Osteocyte (in vitro differentiated cells): ENCODE measurements at regions not wholly inside any gene's neighbourhood (a gene's known extent, or its start where the extent isn't known, plus 50 kb on each side); places are given as distances from the start of the nearest gene placed in this dataset.

Experiments
- DNase-seq: peaks from one replicate; pipeline ENCODE4 v3.0.0; 2021; ENCODE audit warnings: mixed read lengths; ENCODE audit not compliant: unreplicated experiment; ENCODE audit errors: extremely low spot score
- H3K27ac Mint-ChIP-seq: one replicate; pipeline ENCODE4 v1.8.0; 2021; ENCODE audit warnings: mild to moderate bottlenecking, mixed read lengths; ENCODE audit not compliant: unreplicated experiment
- H3K27me3 Mint-ChIP-seq: one replicate; pipeline ENCODE4 v1.8.0; 2021; ENCODE audit warnings: mixed read lengths; ENCODE audit not compliant: unreplicated experiment
- H3K36me3 Mint-ChIP-seq: one replicate; pipeline ENCODE4 v1.8.0; 2021; ENCODE audit warnings: mixed read lengths; ENCODE audit not compliant: unreplicated experiment
- H3K4me1 Mint-ChIP-seq: one replicate; pipeline ENCODE4 v1.8.0; 2021; ENCODE audit warnings: mixed read lengths; ENCODE audit not compliant: unreplicated experiment
- H3K4me3 Mint-ChIP-seq: one replicate; pipeline ENCODE4 v1.8.0; 2021; ENCODE audit warnings: mild to moderate bottlenecking, moderate library complexity, mixed read lengths; ENCODE audit not compliant: unreplicated experiment
- H3K9me3 Mint-ChIP-seq: one replicate; pipeline ENCODE4 v1.8.0; 2021; ENCODE audit warnings: mixed read lengths; ENCODE audit not compliant: unreplicated experiment
- TF ChIP-seq, protein P1 (sequence below): fragments of 200-600 bp; sonication (generic); IDR thresholded peaks from 2 replicates; pipeline ENCODE4 v1.5.0; 2021; ENCODE audit warnings: antibody characterized with exemption, mild to moderate bottlenecking, moderate library complexity

DNA sequence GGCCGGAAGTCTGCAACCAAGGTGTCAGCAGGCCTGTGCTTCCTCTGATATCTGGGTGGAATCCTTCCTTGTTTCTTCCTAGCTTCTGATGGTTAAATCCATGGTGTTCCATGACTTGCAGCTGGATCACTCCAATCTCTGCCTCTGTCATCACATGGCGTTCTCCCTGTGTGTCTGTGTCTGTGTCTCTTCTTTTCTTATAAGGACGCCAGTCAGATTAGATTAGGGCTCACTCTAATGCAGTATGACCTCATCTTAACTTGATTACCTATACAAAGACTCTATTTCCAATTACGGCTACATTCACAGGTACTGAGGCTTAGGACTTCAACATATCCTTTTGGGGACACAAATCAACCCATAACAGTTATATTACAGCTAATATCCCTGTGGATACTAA, 70.3 kb upstream of the FAM3C start:
- Mint-ChIP-seq H3K9me3 (no peaks in the 10 kb centered on the region), H3K36me3 (no peaks in the 10 kb centered on the region), H3K4me3 (no peak overlapping the region), H3K4me1 (no peaks in the 10 kb centered on the region), H3K27ac (no peak overlapping the region), H3K27me3 (no peaks in the 10 kb centered on the region)
- TF ChIP-seq, protein P1, sequence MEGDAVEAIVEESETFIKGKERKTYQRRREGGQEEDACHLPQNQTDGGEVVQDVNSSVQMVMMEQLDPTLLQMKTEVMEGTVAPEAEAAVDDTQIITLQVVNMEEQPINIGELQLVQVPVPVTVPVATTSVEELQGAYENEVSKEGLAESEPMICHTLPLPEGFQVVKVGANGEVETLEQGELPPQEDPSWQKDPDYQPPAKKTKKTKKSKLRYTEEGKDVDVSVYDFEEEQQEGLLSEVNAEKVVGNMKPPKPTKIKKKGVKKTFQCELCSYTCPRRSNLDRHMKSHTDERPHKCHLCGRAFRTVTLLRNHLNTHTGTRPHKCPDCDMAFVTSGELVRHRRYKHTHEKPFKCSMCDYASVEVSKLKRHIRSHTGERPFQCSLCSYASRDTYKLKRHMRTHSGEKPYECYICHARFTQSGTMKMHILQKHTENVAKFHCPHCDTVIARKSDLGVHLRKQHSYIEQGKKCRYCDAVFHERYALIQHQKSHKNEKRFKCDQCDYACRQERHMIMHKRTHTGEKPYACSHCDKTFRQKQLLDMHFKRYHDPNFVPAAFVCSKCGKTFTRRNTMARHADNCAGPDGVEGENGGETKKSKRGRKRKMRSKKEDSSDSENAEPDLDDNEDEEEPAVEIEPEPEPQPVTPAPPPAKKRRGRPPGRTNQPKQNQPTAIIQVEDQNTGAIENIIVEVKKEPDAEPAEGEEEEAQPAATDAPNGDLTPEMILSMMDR = no peak
- no peak for DNase-seq

DNA sequence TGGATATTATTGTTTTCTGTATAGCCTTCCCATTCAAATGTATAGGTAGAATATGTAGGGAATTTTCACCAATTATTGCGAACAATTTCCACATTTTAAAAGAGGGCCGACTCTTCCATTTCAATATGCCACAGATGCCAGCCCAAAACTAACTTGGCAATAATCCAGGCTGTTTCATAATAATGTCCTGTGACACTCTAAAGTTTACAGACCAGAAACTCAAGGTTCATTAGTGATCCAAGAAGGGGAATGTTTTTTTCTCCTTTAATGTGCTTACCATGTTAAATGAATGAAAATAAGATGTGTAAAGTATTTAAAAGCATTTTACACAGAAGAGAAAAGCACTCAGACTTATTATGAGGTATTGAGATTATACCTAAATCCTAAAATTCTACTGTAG, 63.0 kb upstream of the FAM3C start:
- Mint-ChIP-seq H3K27ac (no peak overlapping the region), H3K4me3 (no peak overlapping the region)

DNA sequence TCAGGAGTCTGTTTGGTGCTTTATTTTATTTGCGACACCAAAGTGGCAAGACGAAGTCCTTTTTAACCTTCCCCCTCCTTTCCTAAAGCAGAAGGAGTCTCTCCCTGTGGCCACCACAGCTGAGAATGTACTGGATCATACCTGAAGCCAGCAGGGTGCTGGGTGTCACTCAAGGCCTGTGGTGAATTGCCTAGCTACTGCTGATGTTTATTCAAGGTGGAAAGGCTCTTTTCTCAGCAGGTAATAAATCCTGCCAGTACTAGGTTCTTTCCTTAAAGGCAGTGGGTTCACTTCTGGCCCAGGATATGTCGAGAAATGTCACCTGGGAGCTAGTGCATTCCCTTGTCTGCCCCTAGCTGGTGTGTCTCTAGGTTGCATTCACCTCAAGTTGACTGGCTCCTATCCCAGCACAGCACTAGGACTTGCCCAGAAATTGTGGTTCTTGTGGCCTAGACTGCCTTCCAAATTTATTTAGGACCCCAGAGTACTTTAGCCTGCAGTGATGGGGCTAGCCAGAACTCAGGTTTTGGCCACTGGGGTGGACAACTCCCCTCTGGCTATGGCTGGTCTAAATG, 60.8 kb upstream of the FAM3C start:
- no peak for DNase-seq
- H3K27me3 Mint-ChIP-seq = no peaks in the 10 kb centered on the region
- H3K36me3 Mint-ChIP-seq = no peaks in the 10 kb centered on the region
- H3K9me3 Mint-ChIP-seq = peaks cover 6% of the 10 kb centered on the region
- TF ChIP-seq, protein P1 = no peak
- H3K4me3 Mint-ChIP-seq = no peak overlapping the region
- H3K27ac Mint-ChIP-seq = no peak overlapping the region
- H3K4me1 Mint-ChIP-seq = peaks cover 2% of the 10 kb centered on the region

More for the DNA sequence above, 63.0 kb upstream of the FAM3C start:
- DNase-seq = no peak
- no peaks in the 10 kb centered on the region for H3K4me1 Mint-ChIP-seq
- TF ChIP-seq, protein P1 = no peak
- no peaks in the 10 kb centered on the region for H3K27me3 Mint-ChIP-seq
- peaks cover 6% of the 10 kb centered on the region for H3K9me3 Mint-ChIP-seq
- no peaks in the 10 kb centered on the region for H3K36me3 Mint-ChIP-seq

DNA sequence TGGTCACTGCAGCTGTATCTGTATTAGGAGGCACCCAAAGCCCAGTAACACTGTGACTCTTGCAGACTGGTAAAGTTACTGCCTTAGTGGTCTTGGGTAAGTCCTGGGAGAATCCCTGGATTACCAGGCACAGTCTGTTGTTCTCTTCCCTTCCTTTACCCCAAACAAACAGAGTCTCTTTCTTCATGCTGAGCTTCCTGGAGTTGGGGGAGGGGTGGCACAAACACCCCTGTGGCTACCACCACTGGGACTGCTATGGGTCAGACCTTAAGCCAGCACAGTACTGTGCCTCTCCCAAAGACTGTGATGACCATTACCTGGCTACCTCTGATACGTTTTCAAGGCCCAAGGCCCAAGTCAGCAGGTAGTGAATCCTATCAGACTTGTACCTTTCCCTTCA, 59.9 kb upstream of the FAM3C start:
- no peaks in the 10 kb centered on the region for H3K27me3 Mint-ChIP-seq
- H3K9me3 Mint-ChIP-seq = peaks cover 6% of the 10 kb centered on the region
- H3K36me3 Mint-ChIP-seq = no peaks in the 10 kb centered on the region
- TF ChIP-seq, protein P1 = no peak
- H3K4me1 Mint-ChIP-seq = peaks cover 6% of the 10 kb centered on the region
- H3K27ac Mint-ChIP-seq = no peak overlapping the region
- no peak for DNase-seq
- H3K4me3 Mint-ChIP-seq = no peak overlapping the region

DNA sequence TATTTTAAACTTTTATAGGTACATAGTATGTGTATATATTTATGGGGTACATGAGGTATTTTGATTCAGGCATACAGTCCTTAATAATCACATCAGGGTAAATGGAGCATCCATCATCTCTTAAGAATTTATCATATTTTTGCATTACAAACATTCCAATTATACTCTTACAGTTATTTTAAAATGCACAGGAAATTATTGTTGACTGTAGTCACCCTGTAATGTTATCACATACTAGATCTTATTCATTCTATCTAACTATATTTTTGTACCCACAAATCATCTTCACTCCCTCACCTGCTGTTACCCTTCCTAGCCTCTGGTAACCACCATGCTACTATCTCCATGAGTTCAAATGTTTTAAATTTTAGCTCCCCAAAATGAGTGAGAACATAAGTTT, 56.3 kb upstream of the FAM3C start:
- H3K27ac Mint-ChIP-seq = no peak overlapping the region
- H3K4me1 Mint-ChIP-seq = peaks cover 12% of the 10 kb centered on the region
- H3K27me3 Mint-ChIP-seq = no peaks in the 10 kb centered on the region
- H3K4me3 Mint-ChIP-seq = no peak overlapping the region
- H3K9me3 Mint-ChIP-seq = peaks cover 6% of the 10 kb centered on the region
- no peaks in the 10 kb centered on the region for H3K36me3 Mint-ChIP-seq
- TF ChIP-seq, protein P1 = no peak
- no peak for DNase-seq
